Fibroblast of upper back skin (primary cell): ENCODE measurements at regions not wholly inside any gene's neighbourhood (a gene's known extent, or its start where the extent isn't known, plus 50 kb on each side); places are given as distances from the start of the nearest gene placed in this dataset.
"Not testable (repeated sequence)": the region's sequence is repeated elsewhere in the genome, so short reads cannot be mapped to it uniquely, and the experiment has no call there.

Experiments used
- DNase-seq: peaks from one replicate; pipeline ENCODE4 v3.0.0-alpha.2; 2013

DNA sequence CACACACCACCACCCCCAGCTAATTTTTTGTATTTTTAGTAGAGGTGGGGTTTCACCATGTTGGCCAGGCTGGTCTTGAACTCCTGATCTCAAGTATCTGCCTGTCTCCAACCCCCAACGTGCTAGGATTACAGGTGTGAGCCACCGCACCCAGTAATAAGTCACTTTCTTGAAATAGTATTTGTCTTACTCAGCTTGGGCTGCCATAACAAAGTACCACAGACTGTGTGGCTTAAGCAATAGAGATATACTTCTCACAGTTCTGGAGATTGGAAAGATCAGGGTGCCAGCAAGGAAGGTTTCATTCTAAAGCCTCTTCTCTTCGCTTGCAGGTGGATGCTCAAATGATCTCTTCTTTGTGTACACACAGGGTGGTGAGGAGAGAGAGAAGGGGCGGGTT, 99.8 kb downstream of the ARRDC3 start:
- no peak for DNase-seq

DNA sequence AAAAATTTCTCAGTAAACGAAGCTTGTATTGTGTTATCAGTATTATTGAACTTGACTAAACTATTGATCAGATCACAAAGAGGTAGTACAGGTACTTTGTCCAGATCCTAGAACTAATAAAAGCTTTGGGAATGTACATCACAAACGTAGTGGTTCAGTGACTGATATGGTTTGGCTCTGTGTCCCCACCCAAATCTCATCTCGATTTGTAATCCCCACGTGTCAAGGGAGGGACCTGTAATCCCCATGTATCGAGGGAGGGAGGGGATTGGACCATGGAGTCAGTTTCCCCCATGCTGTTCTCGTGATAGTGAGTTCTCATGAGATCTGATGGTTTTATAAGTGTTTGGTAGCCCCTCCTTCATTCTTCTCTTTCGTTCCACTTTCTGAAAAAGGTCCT, 100.9 kb downstream of the ARRDC3 start:
- no peak for DNase-seq

DNA sequence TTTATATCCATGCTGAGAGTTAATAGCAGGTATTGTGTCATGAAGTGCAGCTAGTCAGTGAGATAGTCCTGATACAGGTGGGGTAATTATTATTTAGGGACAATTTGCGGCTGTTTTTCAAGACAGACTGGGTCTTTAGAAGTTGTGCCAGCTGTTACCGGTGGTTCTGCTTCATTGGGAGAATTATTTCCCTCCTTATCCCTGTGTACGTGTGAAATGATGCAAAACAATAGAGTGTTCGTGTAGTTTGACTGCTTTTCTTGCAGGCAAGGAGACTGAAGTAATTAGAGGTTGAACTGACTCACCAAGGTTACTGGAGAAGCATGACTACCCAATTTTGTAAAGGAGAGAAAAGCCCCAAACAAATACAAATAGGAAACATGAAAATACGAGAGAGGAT, 101.7 kb downstream of the ARRDC3 start:
- peak; percentile 70 for DNase-seq

DNA sequence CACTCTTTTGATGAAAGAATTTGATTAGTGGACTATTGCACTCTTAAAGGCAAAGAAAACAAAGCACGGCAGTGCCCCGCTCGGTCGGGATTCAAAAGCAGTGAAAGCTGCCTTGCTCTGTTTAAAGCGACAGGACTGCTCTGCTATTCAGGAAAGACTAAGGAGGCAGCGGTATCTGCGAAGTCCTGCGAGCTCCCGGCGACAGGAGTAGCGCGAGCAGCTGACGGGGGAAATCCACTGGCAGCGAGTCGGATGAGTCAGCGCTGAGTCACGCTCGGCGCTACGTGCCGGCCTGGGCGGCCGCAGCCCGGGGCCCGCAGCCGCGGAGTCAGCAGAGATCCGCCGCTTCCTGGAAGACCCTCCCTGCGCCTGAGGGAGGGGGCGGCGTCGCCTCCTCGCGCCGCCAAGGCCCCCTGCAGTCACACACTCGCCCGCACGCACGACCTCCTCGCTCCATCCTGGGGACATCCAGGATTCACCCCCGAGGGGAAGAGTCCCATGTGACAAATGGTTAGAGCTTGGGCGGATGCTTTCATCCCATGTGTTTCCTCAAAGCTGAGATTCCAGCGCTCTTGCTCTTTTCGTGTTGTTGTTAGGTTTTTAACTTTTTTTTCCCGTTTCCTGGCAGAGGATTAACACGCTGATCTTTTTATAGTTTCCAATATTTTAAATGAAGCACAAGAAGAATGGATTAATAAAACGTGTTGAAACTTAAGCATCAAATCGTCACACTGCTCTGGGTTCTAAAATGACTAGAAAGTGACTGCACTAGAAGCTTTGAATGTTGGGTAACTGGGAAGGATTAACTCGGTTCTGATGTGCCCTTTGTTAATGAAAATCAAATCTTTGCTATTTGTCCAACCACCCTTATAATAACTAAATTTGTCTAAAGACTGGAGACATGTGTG, 102.5 kb downstream of the ARRDC3 start:
- peak; percentile 98 for DNase-seq

DNA sequence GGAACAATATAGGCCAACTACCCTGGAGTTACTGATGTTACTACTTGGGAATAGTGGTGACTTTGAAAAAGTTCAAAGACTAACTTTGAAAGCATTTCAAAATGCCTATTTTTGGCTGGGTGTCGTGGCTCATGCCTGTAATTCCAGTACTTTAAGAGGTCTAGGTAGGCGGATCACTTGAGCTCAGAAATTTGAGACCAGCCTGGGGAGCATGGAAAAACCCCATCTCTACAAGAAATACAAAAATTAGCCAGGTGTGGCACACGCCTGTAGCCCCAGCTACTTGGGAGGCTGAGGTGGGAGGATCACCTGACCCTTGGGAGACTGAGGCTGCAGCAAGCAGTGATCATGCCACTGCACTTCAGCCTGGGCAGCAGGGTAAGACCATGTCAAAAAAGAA, 105.3 kb downstream of the ARRDC3 start:
- DNase-seq, result peak; percentile 38

DNA sequence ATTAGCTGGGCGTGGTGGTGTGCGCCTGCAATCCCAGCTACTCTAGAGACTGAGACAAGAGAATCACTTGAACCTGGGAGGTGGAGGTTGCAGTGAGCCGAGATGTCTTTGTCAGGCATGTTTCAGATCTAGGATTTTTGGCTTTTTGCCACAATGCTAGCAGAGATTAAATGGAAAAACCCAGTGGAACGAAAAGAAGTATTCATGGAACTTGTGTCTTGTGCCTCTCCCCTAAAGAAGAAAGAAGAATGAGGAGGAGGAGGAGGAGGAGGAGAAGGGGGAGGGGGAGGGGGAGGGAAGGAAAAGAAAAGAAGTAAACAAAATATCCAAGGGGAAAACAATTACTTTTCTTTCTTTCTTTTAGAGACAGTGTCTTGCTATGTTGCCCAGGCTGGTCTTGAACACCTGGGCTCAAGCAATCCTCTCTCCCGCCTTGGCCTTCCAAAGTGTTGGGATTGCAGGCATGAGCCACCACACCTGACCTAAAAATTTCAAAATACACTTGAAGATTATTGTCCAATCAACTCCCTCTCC, 106.0 kb downstream of the ARRDC3 start:
- peak; percentile 47 for DNase-seq

DNA sequence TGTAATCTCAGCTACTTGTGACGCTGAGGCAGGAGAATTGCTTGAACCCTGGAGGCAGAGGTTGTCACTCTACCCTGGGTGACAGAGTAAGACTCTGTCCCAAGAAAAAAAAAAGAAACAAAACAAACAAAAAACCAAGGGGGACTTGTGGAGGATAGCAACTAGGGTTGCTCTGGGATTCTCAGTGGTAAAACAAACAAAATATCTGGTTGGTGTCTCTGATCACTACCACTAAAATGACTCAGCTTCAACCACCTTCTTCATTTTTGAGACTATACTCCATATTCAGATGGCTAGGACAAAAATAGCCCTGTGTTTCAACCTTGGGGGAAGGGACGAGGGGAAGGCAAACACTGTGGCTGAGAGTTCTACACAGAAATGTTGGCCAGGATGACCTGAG, 110.3 kb downstream of the ARRDC3 start:
- peak; percentile 61 for DNase-seq

DNA sequence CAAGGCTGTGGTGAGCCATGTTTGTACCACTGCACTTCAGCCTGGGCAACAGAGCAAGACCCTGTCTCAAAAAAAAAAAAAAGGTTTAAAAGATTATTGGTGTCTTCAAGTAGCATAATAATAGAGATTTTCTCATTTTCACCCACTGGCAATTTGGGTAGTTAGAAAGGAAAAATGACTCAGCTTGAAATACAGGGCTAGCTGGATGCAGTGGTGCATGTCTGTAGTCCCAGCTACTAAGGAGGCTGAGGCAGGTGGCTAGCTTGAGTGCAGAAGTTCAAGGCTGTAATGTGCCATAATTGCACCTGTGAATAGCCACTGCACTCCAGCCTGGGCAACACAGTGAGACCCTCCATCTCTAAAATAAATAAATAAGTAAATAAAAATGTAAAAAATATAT, 111.1 kb downstream of the ARRDC3 start:
- no peak for DNase-seq

DNA sequence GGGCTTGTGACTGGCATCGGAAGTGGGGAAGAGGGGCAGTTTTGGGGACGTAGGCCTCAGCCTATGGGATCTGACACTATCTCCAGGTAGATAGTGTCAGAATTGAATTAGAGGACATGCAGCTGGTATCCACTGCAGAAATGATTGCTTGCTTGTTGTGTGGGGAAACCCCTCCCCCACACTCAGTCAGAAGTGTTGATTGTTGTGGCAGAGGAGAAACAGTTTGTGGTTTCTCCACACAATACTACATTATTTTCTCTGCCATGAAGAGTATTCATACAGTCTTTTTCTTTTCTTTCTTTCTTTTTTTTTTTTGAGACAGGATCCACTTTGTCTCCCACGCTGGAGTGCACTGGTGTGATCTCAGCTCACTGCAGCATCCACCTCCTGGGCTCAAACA, 113.9 kb downstream of the ARRDC3 start:
- no peak for DNase-seq

DNA sequence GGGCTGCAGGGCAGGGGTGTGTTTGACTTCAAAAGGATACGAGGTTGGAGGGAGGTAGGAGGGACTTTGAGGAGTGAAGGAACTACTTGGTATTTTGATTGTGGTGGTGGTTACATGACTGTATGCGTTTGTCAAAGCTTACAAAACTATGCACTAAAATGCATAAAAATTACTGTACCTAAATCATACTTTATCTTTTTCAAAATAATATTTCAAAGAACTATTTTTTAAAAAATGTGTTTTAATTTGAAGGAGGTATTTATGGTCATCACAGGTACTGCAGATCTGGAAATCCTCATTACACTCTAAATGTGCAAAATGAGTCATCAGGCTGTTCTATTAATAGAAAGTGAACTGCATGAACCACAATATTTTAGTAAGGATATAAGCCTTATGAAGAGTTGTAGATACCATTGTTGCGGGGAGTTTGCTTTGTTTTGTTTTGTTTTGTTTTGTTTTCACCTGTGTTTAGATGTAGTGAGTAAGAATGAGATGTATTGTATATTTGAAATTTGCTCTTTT, 116.9 kb downstream of the ARRDC3 start:
- peak; percentile 62 for DNase-seq

DNA sequence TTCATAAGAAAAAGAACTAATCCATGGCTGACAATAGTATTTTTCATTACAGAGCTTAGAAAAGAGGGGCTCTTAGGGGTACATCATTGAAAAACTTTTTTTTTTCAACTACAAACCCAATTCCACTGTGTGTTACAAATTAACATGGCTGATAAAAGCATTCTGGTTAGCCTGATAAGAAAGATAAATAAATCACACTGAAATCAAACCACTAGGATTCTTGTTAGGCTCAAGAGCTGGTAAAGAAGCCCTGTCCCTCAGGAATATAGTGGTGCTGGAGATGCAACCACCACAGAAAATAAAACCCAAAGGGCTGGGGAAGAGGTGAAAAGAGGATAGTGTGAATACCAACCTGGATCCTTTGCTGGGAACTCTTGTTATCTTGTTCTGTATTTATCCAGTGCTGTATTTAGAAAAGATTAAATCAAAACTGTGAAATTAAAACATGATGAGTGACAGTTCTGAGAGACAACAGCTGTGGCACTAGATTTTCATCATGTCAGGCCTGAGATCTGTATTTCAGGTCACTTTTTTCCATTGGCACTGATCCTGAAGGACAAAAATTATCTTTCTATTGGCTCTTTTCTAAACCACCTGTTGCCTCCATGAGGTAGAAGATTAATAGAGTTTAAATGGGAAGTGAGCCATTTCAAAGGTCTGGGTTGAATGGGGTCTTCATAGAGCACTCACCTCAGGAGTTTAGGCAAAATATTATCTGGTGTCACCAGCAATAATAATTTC, 118.6 kb downstream of the ARRDC3 start:
- DNase-seq, result no peak

DNA sequence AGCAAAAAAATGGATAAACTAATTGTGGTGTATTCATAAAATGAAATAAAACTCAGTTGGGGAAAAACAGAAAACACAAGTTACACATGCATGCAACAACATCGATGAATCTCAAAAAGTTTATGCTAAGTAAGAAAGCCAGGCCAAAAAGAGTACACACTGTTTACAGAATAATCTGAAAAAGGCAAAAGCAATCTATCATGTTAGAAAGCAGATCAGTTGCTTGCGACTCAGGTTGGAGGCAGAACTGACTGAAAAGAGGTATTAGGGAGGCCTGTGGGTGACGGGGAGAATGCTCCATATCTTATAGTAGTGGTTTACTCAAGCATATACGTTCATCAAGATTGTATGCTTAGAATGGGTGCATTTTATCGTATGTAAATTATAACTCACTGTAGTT, 119.2 kb downstream of the ARRDC3 start:
- DNase-seq, result no peak

DNA sequence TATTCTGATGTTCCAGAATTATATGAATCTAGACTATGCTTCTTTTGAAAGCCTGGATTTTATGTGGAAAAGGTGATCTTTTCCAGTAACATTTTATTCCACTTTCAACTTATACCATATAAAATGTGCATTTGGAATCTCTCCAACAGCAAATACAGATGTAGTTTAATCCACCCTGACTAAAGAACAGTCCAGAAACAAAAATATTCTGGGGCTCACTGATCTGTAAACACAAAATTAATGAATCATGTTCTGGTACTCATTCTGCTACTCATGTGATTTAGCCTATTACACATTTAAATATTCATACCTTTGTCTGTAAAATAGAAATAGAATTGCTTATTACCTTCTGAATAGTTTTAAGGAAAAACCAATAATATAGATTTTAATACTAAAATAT, 125.8 kb downstream of the ARRDC3 start:
- no peak for DNase-seq

DNA sequence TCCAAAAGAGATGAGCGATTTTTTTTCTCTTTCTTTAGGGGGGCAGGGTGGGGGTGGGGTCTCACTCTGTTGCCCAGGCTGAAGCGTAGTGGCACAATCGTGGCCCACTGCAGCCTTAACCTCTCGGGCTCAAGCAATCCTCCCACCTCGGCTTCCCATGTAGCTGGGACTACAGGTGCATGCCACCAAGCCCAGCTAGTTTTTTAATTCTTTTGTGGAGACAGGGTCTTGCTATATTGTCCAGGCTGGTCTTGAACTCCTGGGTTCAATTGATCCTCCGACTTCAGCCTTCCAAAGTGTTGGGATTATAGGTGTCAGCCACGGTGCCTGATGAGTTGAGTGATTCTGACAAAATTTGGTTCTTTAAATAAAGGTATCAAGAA, 127.0 kb downstream of the ARRDC3 start:
- no peak for DNase-seq

DNA sequence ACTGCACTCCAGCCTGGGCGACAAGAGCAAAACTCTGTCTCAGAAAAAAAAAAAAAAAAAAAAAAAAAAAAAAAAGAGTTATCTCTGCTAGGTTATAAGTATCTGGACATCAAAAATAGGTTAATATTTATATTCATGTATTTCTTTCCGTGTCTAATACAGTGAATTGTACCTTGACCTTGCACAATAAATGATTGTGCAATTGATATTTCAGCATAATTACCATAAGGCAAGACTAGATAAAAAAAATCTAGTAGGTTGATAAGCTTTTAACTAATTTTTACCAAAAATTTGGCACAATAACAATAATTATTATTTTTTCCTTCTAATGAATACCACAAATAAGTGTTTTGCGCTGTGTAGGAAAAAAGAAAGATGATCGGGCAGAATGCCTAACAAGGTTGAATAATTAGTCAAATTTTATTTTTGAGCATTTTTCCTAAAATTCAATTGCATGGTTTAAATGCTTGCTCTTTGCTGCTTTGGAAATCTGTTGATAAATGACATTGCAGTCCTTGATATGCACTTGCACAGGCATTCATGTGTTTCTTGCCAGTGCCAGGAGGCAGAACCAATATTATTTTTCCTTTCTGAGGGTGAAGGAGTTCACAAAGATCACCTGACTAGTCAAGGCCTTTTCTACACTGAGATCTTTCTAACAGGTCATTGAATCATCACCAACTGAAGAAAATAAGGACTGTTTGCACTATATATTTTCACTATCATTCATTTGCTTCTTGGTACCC, 127.5 kb downstream of the ARRDC3 start:
- no peak for DNase-seq

DNA sequence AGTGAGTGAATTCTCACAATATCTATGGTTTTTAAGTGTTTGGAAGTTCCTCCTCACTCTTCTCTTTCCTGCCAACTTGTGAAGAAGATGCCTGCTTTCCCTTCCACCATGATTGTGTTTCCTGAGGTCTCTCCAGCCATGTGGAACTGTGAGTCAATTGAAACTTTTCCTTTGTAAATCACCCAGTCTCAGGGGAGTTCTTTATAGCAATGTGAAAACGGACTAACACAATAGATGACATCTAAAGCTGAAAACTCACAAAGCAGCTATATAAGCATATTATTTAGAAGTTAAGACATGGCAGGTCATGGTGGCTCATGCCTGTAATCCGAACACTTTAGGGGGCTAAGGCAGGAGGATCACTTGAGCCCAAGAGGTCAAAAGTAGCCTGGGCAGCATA, 130.2 kb downstream of the ARRDC3 start:
- DNase-seq, result no peak

DNA sequence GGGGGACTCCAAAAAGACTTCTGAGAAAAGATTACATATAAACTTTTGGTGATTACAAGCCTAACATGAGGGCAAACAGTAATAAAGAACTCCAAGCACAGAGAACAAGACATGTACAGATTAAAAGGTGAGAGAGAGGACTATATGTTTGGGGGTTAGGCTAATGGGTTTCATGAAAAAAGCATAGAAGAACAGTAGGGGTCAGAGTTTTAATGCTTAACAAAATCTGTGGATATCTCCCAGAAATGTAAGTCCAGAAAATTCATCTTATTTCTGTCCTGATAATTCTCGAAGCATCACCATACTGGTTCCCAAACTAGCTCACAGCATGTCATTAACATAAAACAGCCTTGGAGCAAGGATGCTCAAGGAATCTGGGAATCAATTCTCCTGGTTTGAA, 137.2 kb downstream of the ARRDC3 start:
- peak; percentile 21 for DNase-seq

DNA sequence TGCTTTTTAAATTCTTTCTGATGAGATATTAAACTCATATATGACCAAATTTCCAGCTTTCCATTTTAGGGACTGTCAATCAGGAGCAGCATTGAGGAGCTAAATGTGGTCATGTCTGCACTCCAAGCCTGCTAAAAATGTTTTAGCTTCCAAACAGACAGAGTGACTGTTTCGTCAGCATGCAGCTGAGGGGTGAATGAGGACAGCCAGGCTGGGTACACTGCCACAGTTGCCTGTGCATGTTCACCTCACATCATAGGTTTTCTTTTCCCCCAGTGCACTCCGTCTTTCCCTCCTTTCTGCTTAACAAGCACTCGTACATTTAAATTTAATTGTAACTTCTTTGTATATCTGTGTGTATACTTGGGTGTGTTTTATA, 138.1 kb downstream of the ARRDC3 start:
- no peak for DNase-seq

DNA sequence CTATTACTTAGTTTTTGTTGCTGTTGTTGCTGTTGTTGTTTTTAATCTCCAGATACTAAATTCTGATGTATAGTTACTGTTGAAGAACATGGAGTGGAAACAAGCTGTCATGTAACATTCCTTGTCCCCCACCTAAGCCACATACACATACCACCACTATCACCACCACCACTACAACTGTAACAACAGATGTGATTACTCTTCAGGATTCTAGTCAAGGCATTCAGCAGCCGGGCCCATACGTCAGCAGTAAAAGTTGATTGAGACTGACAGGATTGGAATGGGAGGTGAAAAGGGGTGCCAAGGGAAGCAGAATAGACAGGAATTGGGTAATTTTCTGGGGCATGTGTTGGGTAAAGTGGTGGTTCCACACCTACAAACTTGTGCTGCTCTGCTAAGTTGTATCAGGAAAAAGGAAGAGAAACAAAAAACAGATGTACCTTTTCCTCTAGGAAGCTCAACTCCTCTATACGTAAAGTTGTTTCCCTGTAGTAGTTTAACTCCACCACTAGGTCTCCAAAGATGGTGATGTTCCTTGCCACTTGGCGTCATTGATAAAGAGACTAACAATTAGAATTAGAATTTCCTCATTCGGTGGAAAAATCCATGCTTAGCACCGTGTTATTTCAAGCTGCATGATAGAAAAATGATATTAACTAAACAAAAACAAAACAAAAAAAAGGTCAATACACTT, 138.6 kb downstream of the ARRDC3 start:
- peak; percentile 6 for DNase-seq

DNA sequence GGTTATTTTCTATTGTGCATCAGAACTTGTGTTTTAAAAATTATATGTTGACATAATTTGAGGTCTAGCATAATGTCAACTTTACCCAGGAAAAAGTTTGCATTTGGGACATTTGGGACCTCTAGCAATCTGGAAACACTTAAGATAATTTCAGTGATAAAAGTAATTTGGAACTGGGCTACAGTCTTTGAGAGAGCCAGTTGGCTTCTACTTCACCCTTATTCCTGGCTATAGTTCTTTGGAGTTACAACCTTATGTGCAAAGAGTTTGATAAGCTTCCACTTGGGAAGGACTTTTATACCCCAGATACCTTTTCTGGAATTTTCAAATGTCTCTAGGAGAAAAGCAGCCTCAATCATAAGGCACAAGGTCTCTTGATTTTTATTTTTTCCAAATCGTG, 139.3 kb downstream of the ARRDC3 start:
- DNase-seq, result no peak

DNA sequence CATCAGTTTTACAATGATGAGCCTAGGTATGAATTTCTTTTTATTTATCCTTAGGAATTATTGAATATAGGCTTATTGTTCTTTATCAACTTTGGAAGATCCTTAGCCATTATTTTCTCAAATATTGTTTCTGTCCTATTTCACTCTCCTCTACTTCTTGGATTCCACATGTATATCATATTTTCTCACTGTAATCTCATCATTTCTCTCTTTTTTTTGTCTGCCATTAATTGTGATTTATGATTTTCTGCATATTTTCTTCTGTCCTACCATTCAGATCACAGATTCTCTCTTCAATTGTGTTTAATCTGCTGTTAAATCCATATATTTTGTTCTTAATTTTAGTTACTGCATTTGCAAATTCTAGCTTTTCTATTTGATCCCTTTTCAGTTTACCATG, 139.8 kb downstream of the ARRDC3 start:
- DNase-seq, result no peak

DNA sequence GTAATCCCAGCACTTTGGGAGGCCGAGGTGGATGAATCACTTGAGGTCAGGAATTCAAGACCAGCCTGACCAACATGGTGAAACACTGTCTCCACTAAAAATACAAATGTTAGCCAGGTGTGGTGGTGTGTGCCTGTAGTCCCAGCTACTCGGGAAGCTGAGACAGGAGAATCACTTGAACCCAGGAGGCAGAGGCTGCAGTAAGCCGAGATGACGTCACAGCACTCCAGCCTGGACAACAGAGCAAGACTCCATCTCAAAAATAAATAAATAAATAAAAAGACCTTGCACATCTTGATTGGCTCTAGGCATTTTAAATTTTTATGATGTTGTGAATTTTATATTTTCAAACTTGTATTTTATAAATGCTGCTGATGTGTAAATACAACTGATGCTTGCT, 141.7 kb downstream of the ARRDC3 start:
- not testable (repeated sequence) for DNase-seq

DNA sequence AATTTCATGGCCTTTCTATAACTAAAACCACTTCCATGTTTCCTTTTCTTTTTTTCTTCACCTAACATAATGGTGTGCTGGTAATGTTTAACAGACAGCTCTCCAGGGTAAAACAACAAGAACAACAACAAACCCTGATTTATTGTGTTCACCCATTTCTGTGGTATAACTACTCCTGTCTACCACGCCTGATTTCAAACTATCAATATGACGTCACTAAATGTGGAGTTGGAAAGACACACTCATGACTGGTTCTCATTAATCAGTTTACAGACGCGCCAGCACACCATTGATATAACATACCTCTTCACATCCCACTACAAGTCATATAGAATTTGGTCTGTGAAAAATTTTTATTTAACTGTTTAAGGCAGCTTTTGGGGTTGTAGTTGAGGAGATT, 142.9 kb downstream of the ARRDC3 start:
- no peak for DNase-seq
